Thyroid gland (tissue), 4 donors: ENCODE measurements at regions not wholly inside any gene's neighbourhood (a gene's known extent, or its start where the extent isn't known, plus 50 kb on each side); places are given as distances from the start of the nearest gene placed in this dataset.

ENCODE experiments used
- CTCF ChIP-seq, 6 experiments: fragments of 200-600 bp in 3 of 6; fragments of 450-650 bp in 3 of 6; sonication (generic) in 3 of 6; IDR thresholded peaks; one replicate each; pipeline ENCODE4 v1.5.1; 2016 to 2019; ENCODE audit warnings: antibody characterized with exemption in 6 of 6, mild to moderate bottlenecking in 2 of 6, inconsistent platforms in 1 of 6, moderate library complexity in 1 of 6
- POLR2A ChIP-seq, 2 donors: fragments of 450-650 bp; IDR thresholded peaks; one replicate each; pipeline ENCODE4 v1.6.1; 2017; ENCODE audit warnings: antibody characterized with exemption in 2 of 2, mild to moderate bottlenecking in 2 of 2, moderate library complexity in 1 of 2

- TF ChIP-seq CTCF (IDR thresholded peaks at IDR 0.05) (no peak), POLR2A (IDR thresholded peaks at IDR 0.05) (no peak)
Measured at GRCh38 chr10:52436664-52437063, 122.6 kb downstream of the DKK1 start.
